ENCODE measurements at regions not wholly inside any gene's neighbourhood (a gene's known extent, or its start where the extent isn't known, plus 50 kb on each side); places are given as distances from the start of the nearest gene placed in this dataset.

DNA sequence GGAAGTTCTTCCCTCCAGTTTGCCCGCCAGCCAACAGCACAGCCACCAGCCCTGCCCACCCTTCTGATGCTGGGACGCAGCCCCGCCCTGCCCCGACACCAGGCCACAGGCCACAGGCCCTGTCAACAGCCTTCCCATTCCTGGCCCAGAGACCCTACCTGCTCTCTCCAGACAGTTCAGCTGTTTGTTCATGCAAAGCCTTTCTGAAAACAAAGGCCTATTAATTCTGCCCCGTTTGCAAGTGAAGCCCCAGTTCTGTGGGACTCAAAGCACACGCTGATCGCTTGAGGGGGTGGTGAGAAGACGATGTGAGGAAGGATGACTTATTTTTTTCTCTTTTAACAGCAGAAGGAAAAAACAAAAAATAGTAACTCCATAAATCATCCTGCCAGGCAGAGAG lies 55.4 kb upstream of the KIF26B start:
- TF ChIP-seq POLR2AphosphoS5 (IDR thresholded peaks at IDR 0.05; ENCODE audit: low read depth) (no peak), EZH2 (IDR thresholded peaks at IDR 0.05; ENCODE audit: low read depth, unreplicated experiment) (no peak), JUNB (IDR thresholded peaks at IDR 0.05; ENCODE audit: unreplicated experiment) (no peak), EZH2phosphoT487 (IDR thresholded peaks at IDR 0.05; ENCODE audit: unreplicated experiment) (no peak), ZNF114 (CRISPR knock-in tag; IDR thresholded peaks at IDR 0.05) (no peak), CREB1 (CRISPR knock-in tag; IDR thresholded peaks at IDR 0.05; ENCODE audit: low read depth) (no peak)
- TF ChIP-seq, protein P1, sequence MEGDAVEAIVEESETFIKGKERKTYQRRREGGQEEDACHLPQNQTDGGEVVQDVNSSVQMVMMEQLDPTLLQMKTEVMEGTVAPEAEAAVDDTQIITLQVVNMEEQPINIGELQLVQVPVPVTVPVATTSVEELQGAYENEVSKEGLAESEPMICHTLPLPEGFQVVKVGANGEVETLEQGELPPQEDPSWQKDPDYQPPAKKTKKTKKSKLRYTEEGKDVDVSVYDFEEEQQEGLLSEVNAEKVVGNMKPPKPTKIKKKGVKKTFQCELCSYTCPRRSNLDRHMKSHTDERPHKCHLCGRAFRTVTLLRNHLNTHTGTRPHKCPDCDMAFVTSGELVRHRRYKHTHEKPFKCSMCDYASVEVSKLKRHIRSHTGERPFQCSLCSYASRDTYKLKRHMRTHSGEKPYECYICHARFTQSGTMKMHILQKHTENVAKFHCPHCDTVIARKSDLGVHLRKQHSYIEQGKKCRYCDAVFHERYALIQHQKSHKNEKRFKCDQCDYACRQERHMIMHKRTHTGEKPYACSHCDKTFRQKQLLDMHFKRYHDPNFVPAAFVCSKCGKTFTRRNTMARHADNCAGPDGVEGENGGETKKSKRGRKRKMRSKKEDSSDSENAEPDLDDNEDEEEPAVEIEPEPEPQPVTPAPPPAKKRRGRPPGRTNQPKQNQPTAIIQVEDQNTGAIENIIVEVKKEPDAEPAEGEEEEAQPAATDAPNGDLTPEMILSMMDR (conservative IDR thresholded peaks at IDR 0.05; ENCODE audit: low read depth in 2 of 2): no peak
- TF ChIP-seq, protein P2, sequence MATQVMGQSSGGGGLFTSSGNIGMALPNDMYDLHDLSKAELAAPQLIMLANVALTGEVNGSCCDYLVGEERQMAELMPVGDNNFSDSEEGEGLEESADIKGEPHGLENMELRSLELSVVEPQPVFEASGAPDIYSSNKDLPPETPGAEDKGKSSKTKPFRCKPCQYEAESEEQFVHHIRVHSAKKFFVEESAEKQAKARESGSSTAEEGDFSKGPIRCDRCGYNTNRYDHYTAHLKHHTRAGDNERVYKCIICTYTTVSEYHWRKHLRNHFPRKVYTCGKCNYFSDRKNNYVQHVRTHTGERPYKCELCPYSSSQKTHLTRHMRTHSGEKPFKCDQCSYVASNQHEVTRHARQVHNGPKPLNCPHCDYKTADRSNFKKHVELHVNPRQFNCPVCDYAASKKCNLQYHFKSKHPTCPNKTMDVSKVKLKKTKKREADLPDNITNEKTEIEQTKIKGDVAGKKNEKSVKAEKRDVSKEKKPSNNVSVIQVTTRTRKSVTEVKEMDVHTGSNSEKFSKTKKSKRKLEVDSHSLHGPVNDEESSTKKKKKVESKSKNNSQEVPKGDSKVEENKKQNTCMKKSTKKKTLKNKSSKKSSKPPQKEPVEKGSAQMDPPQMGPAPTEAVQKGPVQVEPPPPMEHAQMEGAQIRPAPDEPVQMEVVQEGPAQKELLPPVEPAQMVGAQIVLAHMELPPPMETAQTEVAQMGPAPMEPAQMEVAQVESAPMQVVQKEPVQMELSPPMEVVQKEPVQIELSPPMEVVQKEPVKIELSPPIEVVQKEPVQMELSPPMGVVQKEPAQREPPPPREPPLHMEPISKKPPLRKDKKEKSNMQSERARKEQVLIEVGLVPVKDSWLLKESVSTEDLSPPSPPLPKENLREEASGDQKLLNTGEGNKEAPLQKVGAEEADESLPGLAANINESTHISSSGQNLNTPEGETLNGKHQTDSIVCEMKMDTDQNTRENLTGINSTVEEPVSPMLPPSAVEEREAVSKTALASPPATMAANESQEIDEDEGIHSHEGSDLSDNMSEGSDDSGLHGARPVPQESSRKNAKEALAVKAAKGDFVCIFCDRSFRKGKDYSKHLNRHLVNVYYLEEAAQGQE (IDR thresholded peaks at IDR 0.05; ENCODE audit: unreplicated experiment): no peak
